Activated CD4-positive, CD25-positive, alpha-beta regulatory T cell treated with anti-CD3 and anti-CD28 coated beads, Interleukin-2, amount 50 U/mL, for 24 hours (primary cell): ENCODE measurements at regions not wholly inside any gene's neighbourhood (a gene's known extent, or its start where the extent isn't known, plus 50 kb on each side); places are given as distances from the start of the nearest gene placed in this dataset.

Source experiments
- ATAC-seq, 2 donors: fragments of 150-1000 bp; cut with Tn5 transposase; one replicate each; pipeline ENCODE4 v1.10.0; 2021; ENCODE audit warnings: mild to moderate bottlenecking in 1 of 2, moderate library complexity in 1 of 2

GRCh38 chr7:25930492-25931048 lies 221.4 kb upstream of the NFE2L3 start:
- no peak for ATAC-seq

GRCh38 chr7:25931156-25931555 lies 220.8 kb upstream of the NFE2L3 start:
- ATAC-seq: no peak

GRCh38 chr7:25933921-25934320 lies 218.1 kb upstream of the NFE2L3 start:
- no peak for ATAC-seq

GRCh38 chr7:25940086-25940906 lies 211.7 kb upstream of the NFE2L3 start:
- peak; percentile 7 to 35 for ATAC-seq

- no peak for ATAC-seq
Observed at GRCh38 chr7:25944777-25945515, 207.1 kb upstream of the NFE2L3 start.

GRCh38 chr7:25945608-25946007 lies 206.4 kb upstream of the NFE2L3 start:
- ATAC-seq: no peak

GRCh38 chr7:25946181-25946580 lies 205.8 kb upstream of the NFE2L3 start:
- ATAC-seq: no peak

- no peak for ATAC-seq
Observed at GRCh38 chr7:25947669-25948516, 204.1 kb upstream of the NFE2L3 start.

GRCh38 chr7:25949736-25950487 lies 202.1 kb upstream of the NFE2L3 start:
- no peak for ATAC-seq

GRCh38 chr7:25950488-25951413 lies 201.2 kb upstream of the NFE2L3 start:
- ATAC-seq: peak; percentile 96 to 98

GRCh38 chr7:25951414-25952260 lies 200.4 kb upstream of the NFE2L3 start:
- no peak for ATAC-seq

GRCh38 chr7:25952261-25953057 lies 199.5 kb upstream of the NFE2L3 start:
- no peak for ATAC-seq

GRCh38 chr7:25953859-25954258 lies 198.1 kb upstream of the NFE2L3 start:
- ATAC-seq: no peak

- no peak for ATAC-seq
Observed at GRCh38 chr7:25954395-25954794, 197.6 kb upstream of the NFE2L3 start.

GRCh38 chr7:25959168-25959734 lies 192.7 kb upstream of the NFE2L3 start:
- ATAC-seq: no peak

GRCh38 chr7:25963733-25964132 lies 188.3 kb upstream of the NFE2L3 start:
- no peak for ATAC-seq

GRCh38 chr7:25964483-25964991 lies 187.5 kb upstream of the NFE2L3 start:
- ATAC-seq: no peak

- no peak for ATAC-seq
Observed at GRCh38 chr7:25965405-25966123, 186.4 kb upstream of the NFE2L3 start.
